ENCODE measurements at regions not wholly inside any gene's neighbourhood (a gene's known extent, or its start where the extent isn't known, plus 50 kb on each side); places are given as distances from the start of the nearest gene placed in this dataset. TPM values are rescaled to one million over a fixed set of nuclear protein-coding genes. Genes with fewer than 3 reads are reported as not detected.

GRCh38 chr1:76763738-76764137 lies 103.5 kb upstream of the ST6GALNAC5 start:
- DNase-seq (ENCODE audit: low read depth): no peak

GRCh38 chr1:76764638-76765454 lies 102.4 kb upstream of the ST6GALNAC5 start:
- DNase-seq (ENCODE audit: low read depth): no peak

- DNase-seq (ENCODE audit: low read depth): no peak
Observed at GRCh38 chr1:76766381-76766780, 100.9 kb upstream of the ST6GALNAC5 start.

GRCh38 chr1:76769911-76770310 lies 97.4 kb upstream of the ST6GALNAC5 start:
- DNase-seq (ENCODE audit: low read depth): no peak

GRCh38 chr1:76770979-76771378 lies 96.3 kb upstream of the ST6GALNAC5 start:
- no peak for DNase-seq (ENCODE audit: low read depth)

GRCh38 chr1:76781447-76781846 lies 85.8 kb upstream of the ST6GALNAC5 start:
- DNase-seq (ENCODE audit: low read depth): no peak

GRCh38 chr1:76782809-76783208 lies 84.5 kb upstream of the ST6GALNAC5 start:
- DNase-seq (ENCODE audit: low read depth): no peak

GRCh38 chr1:76784502-76784901 lies 82.8 kb upstream of the ST6GALNAC5 start:
- no peak for DNase-seq (ENCODE audit: low read depth)

- peak; percentile 32 for DNase-seq (ENCODE audit: low read depth)
Observed at GRCh38 chr1:76786222-76786621, 81.1 kb upstream of the ST6GALNAC5 start.

- DNase-seq (ENCODE audit: low read depth): no peak
Observed at GRCh38 chr1:76793594-76793993, 73.7 kb upstream of the ST6GALNAC5 start.

- no peak for DNase-seq (ENCODE audit: low read depth)
Observed at GRCh38 chr1:76799700-76800099, 67.6 kb upstream of the ST6GALNAC5 start.

- no peak for DNase-seq (ENCODE audit: low read depth)
Observed at GRCh38 chr1:76802094-76802493, 65.2 kb upstream of the ST6GALNAC5 start.

GRCh38 chr1:76807543-76808260 lies 59.6 kb upstream of the ST6GALNAC5 start:
- no peak for DNase-seq (ENCODE audit: low read depth)

Small RNA genes lying in the stretch of these regions (small RNA-seq; reads per million reads assigned to genes)
- gene RNU6-161P: not detected

All from HT1080 (cell line).